ENCODE measurements at regions not wholly inside any gene's neighbourhood (a gene's known extent, or its start where the extent isn't known, plus 50 kb on each side); places are given as distances from the start of the nearest gene placed in this dataset.

DNA sequence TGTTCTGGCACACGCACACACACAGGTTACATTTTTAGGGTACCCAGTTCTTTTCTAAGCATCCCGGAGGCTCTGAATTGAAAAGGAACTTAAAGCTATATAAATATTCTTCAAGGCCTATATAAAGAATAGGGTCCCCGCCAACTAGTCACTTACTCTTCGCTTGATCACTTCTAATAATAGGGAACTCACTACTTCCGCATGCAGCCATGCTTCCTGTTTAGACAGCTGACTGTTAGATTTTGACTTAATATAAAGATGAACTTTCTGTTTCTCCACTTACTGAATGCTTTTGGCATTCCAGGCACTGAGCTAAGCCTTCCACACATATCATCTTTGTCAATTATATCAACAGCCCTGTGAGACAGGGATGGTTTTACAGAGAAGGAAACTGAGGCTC lies 259.6 kb downstream of the TSHZ3 start:
- no peak for TF ChIP-seq EZH2 (IDR thresholded peaks at IDR 0.05; ENCODE audit: low read length, missing control alignments)
- TF ChIP-seq CTCF (conservative IDR thresholded peaks at IDR 0.05 in 1 of 2, IDR thresholded peaks at IDR 0.05 in 1 of 2; ENCODE audit: low read depth in 1 of 2, low read length in 2 of 2), result no peak
- Histone ChIP-seq H3K79me2 (ENCODE audit: control insufficient read depth, insufficient read depth, low read length) (no peaks in the 10 kb centered on the region), H3K27me3 (ENCODE audit: control insufficient read depth, insufficient read depth, low read length) (peaks cover 2% of the 10 kb centered on the region), H2AFZ (ENCODE audit: low read length) (no peak overlapping the region), H3K27ac (ENCODE audit: insufficient read depth, low read length) (no peak overlapping the region), H3K4me1 (ENCODE audit: control insufficient read depth, extremely low read depth, insufficient read depth, low read length) (no peaks in the 10 kb centered on the region), H3K4me3 (replicated peaks in 1 of 4; ENCODE audit: control extremely low read depth in 1 of 4, insufficient read depth in 1 of 4, low read depth in 3 of 4, low read length in 4 of 4) (no peak overlapping the region), H3K4me2 (ENCODE audit: extremely low read depth, insufficient read depth, low read length) (no peak overlapping the region), H3K9me3 (ENCODE audit: control insufficient read depth, insufficient read depth, low read depth, low read length) (no peaks in the 10 kb centered on the region), H4K20me1 (ENCODE audit: control insufficient read depth, extremely low read depth, insufficient read depth, low read length) (no peaks in the 10 kb centered on the region), H3K36me3 (ENCODE audit: control insufficient read depth, insufficient read depth, low read length) (no peaks in the 10 kb centered on the region), H3K9ac (ENCODE audit: insufficient read depth, low read length) (no peak overlapping the region)
- DNase-seq (ENCODE audit: low read depth in 2 of 2), result no peak

DNA sequence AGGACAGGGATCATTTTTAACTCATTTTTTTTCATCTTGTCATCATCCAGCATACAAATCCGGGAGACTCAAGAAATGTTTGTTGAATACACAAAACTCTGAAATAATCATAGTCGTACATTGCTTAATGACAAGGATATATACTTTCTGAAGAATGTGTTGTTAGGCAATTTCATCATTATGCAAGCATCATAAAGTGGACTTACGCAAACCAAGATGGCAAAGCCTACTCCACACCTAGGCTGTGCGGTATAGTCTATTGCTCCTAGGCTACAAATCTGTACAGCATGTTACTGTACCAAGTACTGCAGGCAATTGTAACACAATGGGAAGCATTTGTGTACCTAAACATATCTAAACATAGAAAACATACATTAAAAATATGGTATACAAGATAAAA lies 264.1 kb downstream of the TSHZ3 start:
- no peaks in the 10 kb centered on the region for H3K9me3 ChIP-seq (ENCODE audit: control insufficient read depth, insufficient read depth, low read depth, low read length)
- H3K4me2 ChIP-seq (ENCODE audit: extremely low read depth, insufficient read depth, low read length), result no peak overlapping the region
- no peaks in the 10 kb centered on the region for H3K79me2 ChIP-seq (ENCODE audit: control insufficient read depth, insufficient read depth, low read length)
- H4K20me1 ChIP-seq (ENCODE audit: control insufficient read depth, extremely low read depth, insufficient read depth, low read length), result no peaks in the 10 kb centered on the region
- H3K4me1 ChIP-seq (ENCODE audit: control insufficient read depth, extremely low read depth, insufficient read depth, low read length), result no peaks in the 10 kb centered on the region
- H3K4me3 ChIP-seq (replicated peaks in 1 of 4; ENCODE audit: control extremely low read depth in 1 of 4, insufficient read depth in 1 of 4, low read depth in 3 of 4, low read length in 4 of 4), result no peak overlapping the region
- no peak overlapping the region for H3K9ac ChIP-seq (ENCODE audit: insufficient read depth, low read length)
- H3K27ac ChIP-seq (ENCODE audit: insufficient read depth, low read length), result no peak overlapping the region
- H3K36me3 ChIP-seq (ENCODE audit: control insufficient read depth, insufficient read depth, low read length), result no peaks in the 10 kb centered on the region
- TF ChIP-seq CTCF (conservative IDR thresholded peaks at IDR 0.05 in 1 of 2, IDR thresholded peaks at IDR 0.05 in 1 of 2; ENCODE audit: low read depth in 1 of 2, low read length in 2 of 2), result no peak
- no peak for TF ChIP-seq EZH2 (IDR thresholded peaks at IDR 0.05; ENCODE audit: low read length, missing control alignments)
- H2AFZ ChIP-seq (ENCODE audit: low read length), result no peak overlapping the region
- peaks cover 2% of the 10 kb centered on the region for H3K27me3 ChIP-seq (ENCODE audit: control insufficient read depth, insufficient read depth, low read length)
- no peak for DNase-seq (ENCODE audit: low read depth in 2 of 2)

GRCh38 chr19:31083105-31083504 lies 266.1 kb downstream of the TSHZ3 start:
- no peaks in the 10 kb centered on the region for H3K79me2 ChIP-seq (ENCODE audit: control insufficient read depth, insufficient read depth, low read length)
- no peaks in the 10 kb centered on the region for H4K20me1 ChIP-seq (ENCODE audit: control insufficient read depth, extremely low read depth, insufficient read depth, low read length)
- no peak overlapping the region for H2AFZ ChIP-seq (ENCODE audit: low read length)
- DNase-seq (ENCODE audit: low read depth in 2 of 2), result no peak
- H3K4me1 ChIP-seq (ENCODE audit: control insufficient read depth, extremely low read depth, insufficient read depth, low read length), result no peaks in the 10 kb centered on the region
- H3K27me3 ChIP-seq (ENCODE audit: control insufficient read depth, insufficient read depth, low read length), result no peaks in the 10 kb centered on the region
- H3K36me3 ChIP-seq (ENCODE audit: control insufficient read depth, insufficient read depth, low read length), result no peaks in the 10 kb centered on the region
- H3K27ac ChIP-seq (ENCODE audit: insufficient read depth, low read length), result no peak overlapping the region
- no peak overlapping the region for H3K4me3 ChIP-seq (replicated peaks in 1 of 4; ENCODE audit: control extremely low read depth in 1 of 4, insufficient read depth in 1 of 4, low read depth in 3 of 4, low read length in 4 of 4)
- no peak overlapping the region for H3K4me2 ChIP-seq (ENCODE audit: extremely low read depth, insufficient read depth, low read length)
- no peaks in the 10 kb centered on the region for H3K9me3 ChIP-seq (ENCODE audit: control insufficient read depth, insufficient read depth, low read depth, low read length)
- TF ChIP-seq CTCF (conservative IDR thresholded peaks at IDR 0.05 in 1 of 2, IDR thresholded peaks at IDR 0.05 in 1 of 2; ENCODE audit: low read depth in 1 of 2, low read length in 2 of 2), result no peak
- no peak for TF ChIP-seq EZH2 (IDR thresholded peaks at IDR 0.05; ENCODE audit: low read length, missing control alignments)
- H3K9ac ChIP-seq (ENCODE audit: insufficient read depth, low read length), result no peak overlapping the region

Data from fibroblast of lung (primary cell).